Mesenchymal stem cell (in vitro differentiated cells and primary cell): ENCODE measurements at regions not wholly inside any gene's neighbourhood (a gene's known extent, or its start where the extent isn't known, plus 50 kb on each side); places are given as distances from the start of the nearest gene placed in this dataset.

ENCODE experiments used
- DNase-seq: peaks from one replicate; pipeline ENCODE4 v3.0.0-alpha.2; 2013
- H2AFZ ChIP-seq: one replicate; pipeline ENCODE4 v1.6.1; 2013; ENCODE audit warnings: low read depth, mild to moderate bottlenecking, control low read depth, inconsistent platforms, low read length, moderate library complexity
- H2AK5ac ChIP-seq: 2 replicates; pipeline ENCODE4 v1.6.1; 2013; ENCODE audit warnings: low read length, moderate library complexity, mild to moderate bottlenecking, inconsistent platforms; ENCODE audit not compliant: severe bottlenecking
- H2BK120ac ChIP-seq: one replicate; pipeline ENCODE4 v1.6.1; 2013; ENCODE audit warnings: low read depth, mild to moderate bottlenecking, inconsistent platforms, low read length, moderate library complexity
- H2BK12ac ChIP-seq, 2 experiments: one replicate each; pipeline ENCODE4 v1.6.1; 2013; ENCODE audit warnings: inconsistent platforms in 2 of 2, low read length in 2 of 2, mild to moderate bottlenecking in 2 of 2, moderate library complexity in 2 of 2, control low read depth in 1 of 2
- H2BK15ac ChIP-seq: one replicate; pipeline ENCODE4 v1.6.1; 2013; ENCODE audit warnings: mild to moderate bottlenecking, low read depth, inconsistent platforms; ENCODE audit not compliant: poor library complexity, severe bottlenecking
- H2BK5ac ChIP-seq: 2 replicates; pipeline ENCODE4 v1.6.1; 2013; ENCODE audit warnings: low read depth, mild to moderate bottlenecking, low read length, control low read depth, inconsistent platforms; ENCODE audit not compliant: poor library complexity, severe bottlenecking
- H3K14ac ChIP-seq, 2 experiments: one replicate each; pipeline ENCODE4 v1.6.1; 2013; ENCODE audit warnings: inconsistent platforms in 2 of 2, low read length in 2 of 2, control low read depth in 1 of 2, mild to moderate bottlenecking in 1 of 2, moderate library complexity in 1 of 2
- H3K18ac ChIP-seq, 2 experiments: one replicate each; pipeline ENCODE4 v1.6.1; 2013; ENCODE audit warnings: inconsistent platforms in 2 of 2, low read length in 2 of 2, control low read depth in 1 of 2, low read depth in 1 of 2, mild to moderate bottlenecking in 1 of 2
- H3K23ac ChIP-seq, 2 experiments: one replicate each; pipeline ENCODE4 v1.6.1; 2013; ENCODE audit warnings: inconsistent platforms in 2 of 2, low read length in 2 of 2, mild to moderate bottlenecking in 2 of 2, moderate library complexity in 2 of 2, control low read depth in 1 of 2
- H3K27ac ChIP-seq: 2 replicates; pipeline ENCODE4 v1.5.1; 2013; ENCODE audit warnings: mild to moderate bottlenecking, moderate library complexity, low read length, control low read depth, inconsistent platforms; ENCODE audit not compliant: poor library complexity, severe bottlenecking
- H3K27me3 ChIP-seq, 2 experiments: 2 replicates each; pipeline versions ENCODE4 v1.6.1 to v1.7.0; 2013; ENCODE audit warnings: low read length in 2 of 2, mild to moderate bottlenecking in 2 of 2, moderate library complexity in 2 of 2, control low read depth in 1 of 2, inconsistent platforms in 1 of 2; ENCODE audit not compliant: control insufficient read depth in 1 of 2, insufficient read depth in 1 of 2
- H3K36me3 ChIP-seq, 2 experiments: 2 replicates each; pipeline versions ENCODE4 v1.6.1 to v1.7.0; 2013; ENCODE audit warnings: low read length in 2 of 2, control low read depth in 1 of 2, inconsistent platforms in 1 of 2, low read depth in 1 of 2, mild to moderate bottlenecking in 1 of 2; ENCODE audit not compliant: insufficient read depth in 2 of 2, control insufficient read depth in 1 of 2
- H3K4ac ChIP-seq, 2 experiments: one replicate each; pipeline ENCODE4 v1.6.1; 2013; ENCODE audit warnings: inconsistent platforms in 2 of 2, low read length in 2 of 2, mild to moderate bottlenecking in 2 of 2, moderate library complexity in 2 of 2, control low read depth in 1 of 2, low read depth in 1 of 2
- H3K4me1 ChIP-seq: 2 replicates; pipeline ENCODE4 v1.6.1; 2013; ENCODE audit warnings: low read depth, low read length, control low read depth; ENCODE audit not compliant: control insufficient read depth, insufficient read depth
- H3K4me2 ChIP-seq: 2 replicates; pipeline ENCODE4 v1.6.1; 2013; ENCODE audit warnings: low read length, mild to moderate bottlenecking, inconsistent platforms; ENCODE audit not compliant: poor library complexity, severe bottlenecking
- H3K4me3 ChIP-seq, 2 experiments: 2 replicates each; pipeline versions ENCODE4 v1.5.1 to v1.7.0; 2013; ENCODE audit warnings: low read length in 2 of 2, mild to moderate bottlenecking in 2 of 2, control low read depth in 1 of 2, low read depth in 1 of 2; ENCODE audit not compliant: insufficient read depth in 1 of 2
- H3K79me1 ChIP-seq: replicated peaks from 2 replicates; pipeline ENCODE4 v1.6.1; 2013; ENCODE audit warnings: mild to moderate bottlenecking, control low read depth, low read length, inconsistent platforms; ENCODE audit not compliant: poor library complexity, severe bottlenecking
- H3K9ac ChIP-seq: 2 replicates; pipeline ENCODE4 v1.7.0; 2013; ENCODE audit warnings: mild to moderate bottlenecking, low read length, moderate library complexity
- H3K9me3 ChIP-seq: 2 replicates; pipeline ENCODE4 v1.7.0; 2013; ENCODE audit warnings: mild to moderate bottlenecking, low read length; ENCODE audit not compliant: control insufficient read depth
- H4K8ac ChIP-seq: one replicate; pipeline ENCODE4 v1.6.1; 2013; ENCODE audit warnings: inconsistent platforms, mild to moderate bottlenecking, low read length, moderate library complexity
- H4K91ac ChIP-seq: one replicate; pipeline ENCODE4 v1.6.1; 2013; ENCODE audit warnings: mild to moderate bottlenecking, low read length, inconsistent platforms
- WGBS: methylation state at CpG from one replicate; pipeline ENCODE4 v1.1.7; 2013; ENCODE audit warnings: mixed read lengths; 5-methylcytosine and 5-hydroxymethylcytosine counted together

- Histone ChIP-seq H2BK5ac (no peak overlapping the region), H2AK5ac (no peak overlapping the region), H3K4me3 (no peak overlapping the region), H3K36me3 (no peaks in the 10 kb centered on the region), H4K91ac (no peak overlapping the region), H3K9ac (no peak overlapping the region), H3K4me2 (no peak overlapping the region), H2AFZ (no peak overlapping the region), H3K27me3 (no peaks in the 10 kb centered on the region), H3K27ac (no peak overlapping the region), H2BK15ac (no peak overlapping the region), H3K9me3 (peaks cover 6% of the 10 kb centered on the region), H2BK12ac (peak overlapping the region in 1 of 2 experiments; percentile 59), H2BK120ac (no peak overlapping the region), H3K18ac (no peak overlapping the region), H3K4ac (no peak overlapping the region), H4K8ac (no peak overlapping the region), H3K23ac (no peak overlapping the region), H3K79me1 (no peaks in the 10 kb centered on the region), H3K4me1 (peaks cover 1% of the 10 kb centered on the region), H3K14ac (no peak overlapping the region)
- 100% methylated on average over 2 of the region's 2 CpGs for WGBS
- no peak for DNase-seq
Observed at GRCh38 chr1:221171768-221172167, 292.5 kb downstream of the HLX start.

- no peaks in the 10 kb centered on the region for H3K36me3 ChIP-seq
- no peak overlapping the region for H3K27ac ChIP-seq
- no peaks in the 10 kb centered on the region for H3K79me1 ChIP-seq
- peak overlapping the region in 1 of 2 experiments; percentile 28 for H3K18ac ChIP-seq
- H2BK120ac ChIP-seq = no peak overlapping the region
- no peak overlapping the region for H4K91ac ChIP-seq
- H3K9ac ChIP-seq = no peak overlapping the region
- H2AK5ac ChIP-seq = no peak overlapping the region
- DNase-seq = no peak
- H3K27me3 ChIP-seq = no peaks in the 10 kb centered on the region
- H3K4ac ChIP-seq = no peak overlapping the region
- peaks cover 6% of the 10 kb centered on the region for H3K9me3 ChIP-seq
- H3K4me2 ChIP-seq = no peak overlapping the region
- no peak overlapping the region for H2BK5ac ChIP-seq
- no peak overlapping the region for H4K8ac ChIP-seq
- no peak overlapping the region for H3K23ac ChIP-seq
- no peak overlapping the region for H3K14ac ChIP-seq
- no peak overlapping the region for H2AFZ ChIP-seq
- H3K4me3 ChIP-seq = no peak overlapping the region
- peak overlapping the region in 1 of 2 experiments; percentile 59 for H2BK12ac ChIP-seq
- WGBS = no CpG with 5 or more reads among the region's 1 CpG
- H2BK15ac ChIP-seq = no peak overlapping the region
- peaks cover 1% of the 10 kb centered on the region for H3K4me1 ChIP-seq
Observed at GRCh38 chr1:221172841-221173240, 293.6 kb downstream of the HLX start.

DNA sequence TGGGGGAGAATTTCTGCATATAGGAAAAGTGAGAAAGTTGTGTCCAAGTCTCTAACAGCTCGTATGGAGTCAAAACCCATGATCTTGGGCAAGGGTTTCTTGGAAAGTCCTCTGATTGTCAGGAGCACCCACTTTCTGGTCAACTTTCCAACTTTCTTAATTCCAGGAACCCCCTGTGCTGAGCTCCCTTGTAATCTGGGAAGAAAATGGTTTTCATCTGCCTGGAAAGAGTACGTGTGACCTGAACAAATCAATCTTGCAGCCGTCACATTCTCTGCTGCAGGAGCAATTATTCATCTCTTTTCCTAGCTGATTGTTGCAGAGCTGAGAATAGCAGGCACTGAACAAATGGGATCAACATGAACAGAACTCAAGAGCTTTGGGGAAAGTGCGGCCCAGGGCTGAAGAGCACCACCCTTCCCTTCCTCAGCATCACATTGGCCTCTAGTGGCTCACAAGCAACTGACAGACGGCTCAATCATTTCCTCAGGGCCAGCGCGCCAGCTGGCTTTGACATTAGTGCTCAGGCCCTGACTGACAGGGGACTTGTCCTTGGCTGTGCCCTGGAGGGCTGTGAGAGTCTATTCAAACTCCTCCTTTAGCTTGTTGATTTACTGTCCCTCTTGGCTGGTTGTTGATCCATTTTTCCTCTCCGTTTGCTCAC is 295.2 kb downstream of the HLX start:
- H3K4me1 ChIP-seq = no peaks in the 10 kb centered on the region
- H3K4ac ChIP-seq = peak overlapping the region in 1 of 2 experiments; percentile 15
- no peak overlapping the region for H3K14ac ChIP-seq
- no peak overlapping the region for H3K18ac ChIP-seq
- no peak overlapping the region for H4K91ac ChIP-seq
- H2BK5ac ChIP-seq = no peak overlapping the region
- no peak overlapping the region for H2BK120ac ChIP-seq
- H3K9me3 ChIP-seq = peaks cover 6% of the 10 kb centered on the region
- H2BK12ac ChIP-seq = no peak overlapping the region
- H4K8ac ChIP-seq = no peak overlapping the region
- H3K27me3 ChIP-seq = no peaks in the 10 kb centered on the region
- no peak overlapping the region for H3K27ac ChIP-seq
- WGBS = 39% methylated on average over 8 of the region's 8 CpGs
- H3K79me1 ChIP-seq = no peaks in the 10 kb centered on the region
- DNase-seq = no peak
- no peak overlapping the region for H2AK5ac ChIP-seq
- no peak overlapping the region for H3K4me2 ChIP-seq
- no peaks in the 10 kb centered on the region for H3K36me3 ChIP-seq
- H3K4me3 ChIP-seq = no peak overlapping the region
- H2BK15ac ChIP-seq = no peak overlapping the region
- no peak overlapping the region for H3K23ac ChIP-seq
- no peak overlapping the region for H3K9ac ChIP-seq
- H2AFZ ChIP-seq = no peak overlapping the region

- H4K8ac ChIP-seq = no peak overlapping the region
- no peak overlapping the region for H3K4ac ChIP-seq
- no peak overlapping the region for H3K14ac ChIP-seq
- no peak overlapping the region for H3K4me3 ChIP-seq
- H2BK5ac ChIP-seq = no peak overlapping the region
- no peak overlapping the region for H2AK5ac ChIP-seq
- H3K9me3 ChIP-seq = peaks cover 6% of the 10 kb centered on the region
- no peak overlapping the region for H3K9ac ChIP-seq
- H4K91ac ChIP-seq = no peak overlapping the region
- DNase-seq = no peak
- H3K4me2 ChIP-seq = no peak overlapping the region
- no peak overlapping the region for H2AFZ ChIP-seq
- no peaks in the 10 kb centered on the region for H3K4me1 ChIP-seq
- no peak overlapping the region for H3K27ac ChIP-seq
- no peak overlapping the region for H2BK15ac ChIP-seq
- no peak overlapping the region for H3K18ac ChIP-seq
- no peaks in the 10 kb centered on the region for H3K27me3 ChIP-seq
- H3K79me1 ChIP-seq = no peaks in the 10 kb centered on the region
- H3K23ac ChIP-seq = no peak overlapping the region
- WGBS = 92% methylated on average over 2 of the region's 2 CpGs
- H2BK120ac ChIP-seq = no peak overlapping the region
- H3K36me3 ChIP-seq = no peaks in the 10 kb centered on the region
- no peak overlapping the region for H2BK12ac ChIP-seq
Observed at GRCh38 chr1:221175249-221175648, 296.0 kb downstream of the HLX start.
